H1 (cell line): ENCODE measurements at regions not wholly inside any gene's neighbourhood (a gene's known extent, or its start where the extent isn't known, plus 50 kb on each side); places are given as distances from the start of the nearest gene placed in this dataset.

Source experiments
- EP300 ChIP-seq, 2 experiments: IDR thresholded peaks; 1 replicate in 1 of 2; 2 replicates in 1 of 2; pipeline ENCODE4 v1.6.1; 2011 to 2012; ENCODE audit warnings: low read depth in 2 of 2, low read length in 2 of 2, mild to moderate bottlenecking in 2 of 2, borderline replicate concordance in 1 of 2, inconsistent platforms in 1 of 2, moderate library complexity in 1 of 2
- EZH2 ChIP-seq: fragments of 200-600 bp; sonication (generic); IDR thresholded peaks from 2 replicates; pipeline ENCODE4 v1.7.1; 2012; ENCODE audit warnings: low read depth, mild to moderate bottlenecking, moderate library complexity, low read length, inconsistent platforms; ENCODE audit not compliant: severe bottlenecking
- RNF2 ChIP-seq: fragments of 200-900, 300-1000 bp; sonication (generic); IDR thresholded peaks from 2 replicates; pipeline ENCODE4 v1.7.1; 2016; ENCODE audit warnings: borderline replicate concordance, low read depth, mild to moderate bottlenecking, antibody characterized with exemption, low read length; ENCODE audit not compliant: poor library complexity, severe bottlenecking; ENCODE audit errors: missing control alignments
- SIX5 ChIP-seq: IDR thresholded peaks from 2 replicates; pipeline ENCODE4 v1.6.1; 2011; ENCODE audit warnings: mild to moderate bottlenecking, low read depth, low read length
- SRF ChIP-seq: IDR thresholded peaks from 2 replicates; pipeline ENCODE4 v1.6.1; 2011; ENCODE audit warnings: mild to moderate bottlenecking, low read depth, low read length, moderate library complexity
- ZNF274 ChIP-seq: IDR thresholded peaks from 2 replicates; pipeline ENCODE4 v1.7.0; 2012; ENCODE audit warnings: low read length, borderline replicate concordance; ENCODE audit errors: extremely low read depth

DNA sequence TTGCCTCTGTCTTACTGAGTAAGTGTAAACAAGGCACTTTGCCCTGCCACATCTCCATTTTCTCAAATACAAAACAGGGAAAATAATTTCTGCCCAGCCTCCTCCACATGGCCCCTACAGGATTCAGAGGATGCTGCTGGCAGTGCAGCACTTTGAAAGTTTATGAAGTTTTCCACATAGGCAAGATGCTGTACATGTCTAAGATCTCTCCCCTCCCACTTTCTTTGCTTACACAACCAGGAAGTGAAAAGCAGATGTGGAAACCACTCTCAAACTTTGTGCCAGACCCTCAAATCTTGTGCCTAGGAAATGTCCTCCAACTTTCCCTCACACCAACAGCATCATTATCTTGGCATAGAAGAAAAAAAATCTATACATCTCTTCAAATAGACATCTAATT lies 257.0 kb upstream of the LDB2 start (continued):
- TF ChIP-seq RNF2, result no peak
- no peak for TF ChIP-seq SIX5
- TF ChIP-seq EP300 (IDR thresholded peaks at IDR 0.05; ENCODE audit: borderline replicate concordance in 1 of 2, low read depth in 2 of 2, low read length in 2 of 2), result no peak
- TF ChIP-seq SRF, result no peak
- TF ChIP-seq ZNF274, result no peak
- no peak for TF ChIP-seq EZH2
